ENCODE measurements at regions not wholly inside any gene's neighbourhood (a gene's known extent, or its start where the extent isn't known, plus 50 kb on each side); places are given as distances from the start of the nearest gene placed in this dataset.

DNA sequence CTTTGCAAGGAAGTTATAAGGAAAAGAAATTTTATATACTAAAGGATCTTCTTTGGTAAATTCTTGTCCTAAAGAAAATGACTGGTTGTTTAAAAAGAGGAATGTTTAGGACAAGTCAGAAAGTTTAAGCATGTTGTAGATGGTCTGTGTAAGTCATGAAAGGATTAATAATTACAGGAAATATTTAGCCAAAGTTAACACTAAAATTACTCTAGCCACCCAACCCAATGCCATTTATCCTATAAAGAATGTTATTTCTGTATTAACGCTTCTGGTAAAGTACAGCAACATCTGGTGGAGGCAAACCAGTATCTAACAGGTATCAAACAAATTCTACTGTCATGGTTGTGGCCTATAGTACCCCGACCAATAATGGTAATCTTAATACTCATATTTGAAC is 546.9 kb upstream of the PKDCC start:
- no peak for FAIRE-seq

DNA sequence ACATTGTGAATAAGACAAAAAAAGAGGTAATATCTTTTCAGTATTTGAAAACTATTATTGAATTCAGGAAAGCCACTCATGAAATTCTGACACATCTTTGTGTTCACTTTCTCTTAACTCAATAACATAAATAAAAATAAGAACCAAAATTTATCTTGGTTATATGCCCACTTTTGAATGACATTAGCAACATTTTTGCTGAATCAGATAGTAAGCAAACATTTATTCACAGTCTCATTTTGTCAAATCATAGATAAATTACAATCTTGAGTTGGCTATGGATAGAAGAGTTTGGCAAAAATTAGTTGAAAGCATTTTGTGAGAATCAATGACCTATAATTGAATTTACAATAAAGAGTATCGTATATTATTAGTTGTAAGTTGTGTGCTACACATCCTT is 545.1 kb upstream of the PKDCC start:
- FAIRE-seq: no peak

DNA sequence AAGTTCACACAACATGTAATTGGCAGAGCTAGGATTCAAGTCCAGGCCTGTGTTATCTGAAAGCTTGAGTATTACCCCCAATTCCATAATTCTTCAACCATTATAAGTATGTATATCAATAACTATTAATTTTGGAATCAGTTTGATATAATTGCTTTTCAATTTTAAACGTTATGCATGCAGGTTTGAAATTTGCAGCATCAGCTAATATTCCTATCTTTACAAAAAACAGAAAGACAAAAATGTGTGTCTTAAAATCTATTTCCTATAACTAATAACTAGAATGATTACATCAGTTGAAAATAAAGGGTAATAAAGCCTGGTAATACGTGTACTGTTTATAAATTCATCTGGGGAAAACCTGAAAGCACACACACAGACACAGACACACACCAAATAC is 543.3 kb upstream of the PKDCC start:
- no peak for FAIRE-seq

DNA sequence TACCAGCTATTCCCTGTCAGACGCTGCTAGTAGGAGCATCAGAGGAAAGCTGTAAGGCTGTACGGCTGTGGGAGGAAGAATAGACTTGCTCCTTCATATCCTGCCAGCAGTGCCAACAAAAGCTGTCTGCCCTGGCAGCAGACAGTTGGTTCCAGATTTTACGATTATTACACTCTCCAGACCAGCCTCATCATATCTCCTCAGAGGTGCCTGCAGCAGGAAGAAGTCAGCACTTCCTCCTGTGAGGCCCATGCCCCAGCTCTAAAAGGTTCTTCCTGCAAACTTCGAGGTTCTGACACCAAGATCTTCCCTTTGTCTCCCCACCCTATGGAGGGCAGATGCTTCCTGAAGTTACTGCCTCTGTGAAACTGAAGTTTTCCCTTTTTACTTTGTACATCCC is 537.7 kb upstream of the PKDCC start:
- FAIRE-seq: no peak

DNA sequence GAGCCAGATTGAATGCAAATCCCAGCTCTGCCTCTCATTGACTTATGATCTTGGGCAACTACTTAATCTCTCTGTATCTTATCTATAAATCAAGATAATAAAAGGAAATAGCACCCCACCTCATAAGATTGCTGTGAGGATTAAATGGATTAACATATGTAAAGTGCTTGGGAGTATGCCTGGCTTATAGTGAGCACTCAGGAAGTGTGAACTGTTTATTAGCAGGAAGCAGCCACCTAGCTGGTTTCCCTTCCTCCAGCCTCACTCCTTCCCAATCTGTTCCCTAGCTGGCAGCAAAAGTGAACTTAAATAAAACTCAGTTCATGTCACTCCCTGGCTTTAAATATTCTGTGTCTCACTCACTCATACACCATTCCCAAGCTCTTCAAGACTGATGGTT is 526.6 kb upstream of the PKDCC start:
- FAIRE-seq: no peak

DNA sequence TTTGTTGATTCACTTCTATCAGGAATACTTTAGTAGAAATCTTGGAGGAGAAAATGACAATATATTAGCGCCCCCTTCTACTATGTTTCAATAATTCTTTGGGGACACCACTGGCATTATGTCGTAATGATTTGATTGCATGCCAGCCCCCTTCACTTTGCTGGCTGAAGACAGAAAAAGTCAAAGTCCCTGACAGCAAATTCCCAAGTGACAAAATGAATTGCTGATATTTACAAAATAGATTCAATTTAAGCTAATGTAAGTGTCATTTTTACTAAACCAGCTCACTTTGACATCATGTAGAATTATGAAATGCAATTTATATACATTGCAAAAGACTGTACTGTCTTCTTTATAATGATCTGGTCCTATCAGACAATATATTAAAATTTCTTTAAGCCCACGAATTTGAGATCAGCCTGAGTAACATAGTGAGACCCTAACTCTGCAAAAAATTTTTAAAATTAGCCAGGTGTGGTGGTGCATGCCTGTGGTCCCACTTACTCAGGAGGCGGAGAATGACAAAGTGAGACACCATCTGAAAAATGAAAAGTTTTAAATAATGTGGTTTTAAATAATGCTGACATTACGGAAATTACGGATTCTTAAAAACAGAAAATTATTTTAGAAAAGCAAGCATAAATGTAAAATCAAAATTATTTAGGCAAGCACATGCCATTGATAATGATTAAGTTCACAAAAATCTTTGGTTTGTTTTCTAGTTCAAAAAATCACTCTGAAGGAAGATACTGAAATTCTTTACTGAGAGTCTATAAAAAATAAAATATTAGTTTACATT is 520.1 kb upstream of the PKDCC start:
- FAIRE-seq: no peak

DNA sequence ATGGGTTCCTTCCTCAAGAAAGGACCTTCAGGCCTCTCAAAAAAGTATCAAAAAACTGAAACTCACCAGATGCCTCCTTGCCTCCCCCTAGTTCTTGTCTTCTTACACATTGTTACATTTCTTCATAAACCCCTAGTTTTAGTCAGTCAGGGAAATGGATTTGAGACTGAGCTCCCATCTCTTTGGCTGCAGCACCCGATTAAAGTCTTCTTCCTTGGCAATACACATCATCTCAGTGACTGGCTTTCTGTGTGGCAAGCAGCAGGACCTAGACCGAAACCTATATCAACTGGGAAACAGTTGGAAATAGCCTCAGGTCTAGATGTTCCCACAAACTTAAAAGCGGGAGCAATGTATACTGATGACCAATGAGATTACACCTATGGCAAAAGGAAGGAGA is 512.2 kb upstream of the PKDCC start:
- FAIRE-seq: no peak

DNA sequence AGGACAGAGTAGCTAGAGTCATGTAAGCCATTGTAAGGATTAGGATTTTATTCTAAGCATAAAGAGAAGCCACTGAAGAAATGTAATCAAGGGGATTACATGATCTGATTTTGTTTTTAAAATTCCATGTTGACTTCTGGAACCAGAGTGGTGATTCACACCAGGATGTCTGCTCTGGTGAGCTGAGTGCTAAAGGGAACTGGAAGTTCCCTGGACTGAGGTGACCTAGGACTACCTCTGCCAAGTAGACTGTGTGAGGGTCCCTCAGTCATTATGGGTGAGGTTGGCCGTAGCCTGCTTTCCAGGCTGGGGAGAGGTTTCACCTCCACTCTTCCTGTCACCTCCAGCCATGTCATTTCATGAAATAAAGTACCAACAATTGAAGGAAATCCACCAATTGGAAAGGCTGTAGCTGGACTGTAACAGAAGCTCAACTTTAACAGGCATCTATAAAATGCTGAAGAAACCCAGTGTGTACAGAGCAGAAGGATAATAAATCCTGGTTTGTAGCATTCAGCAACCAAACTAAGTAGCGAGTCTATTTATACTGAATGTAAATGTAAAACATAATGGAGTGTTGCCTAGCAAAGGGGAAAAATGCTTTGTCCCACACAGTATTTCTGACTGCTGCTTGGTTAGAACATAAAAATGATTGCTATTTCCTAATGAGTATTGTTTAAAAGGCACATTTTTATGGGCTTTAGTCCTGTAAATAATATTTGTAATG is 507.4 kb upstream of the PKDCC start:
- no peak for FAIRE-seq

DNA sequence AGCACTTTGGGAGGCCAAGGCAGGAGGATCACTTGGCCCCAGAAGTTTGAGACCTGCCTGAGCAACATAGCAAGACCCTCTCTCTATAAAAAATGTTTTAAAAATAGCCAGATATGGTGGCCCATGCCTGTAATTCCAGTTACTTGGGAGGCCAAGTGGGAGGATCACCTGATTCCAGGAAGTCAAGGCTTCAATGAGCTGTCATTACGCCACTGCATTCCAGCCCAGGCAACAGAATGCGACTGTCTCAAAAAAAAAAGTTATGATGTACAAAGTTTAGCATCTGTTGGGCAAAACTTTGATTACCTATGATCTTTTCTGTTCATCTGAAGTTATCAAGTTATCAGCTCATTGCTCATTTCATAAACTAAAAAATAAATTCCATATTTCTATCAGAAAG is 504.1 kb upstream of the PKDCC start:
- FAIRE-seq: no peak

DNA sequence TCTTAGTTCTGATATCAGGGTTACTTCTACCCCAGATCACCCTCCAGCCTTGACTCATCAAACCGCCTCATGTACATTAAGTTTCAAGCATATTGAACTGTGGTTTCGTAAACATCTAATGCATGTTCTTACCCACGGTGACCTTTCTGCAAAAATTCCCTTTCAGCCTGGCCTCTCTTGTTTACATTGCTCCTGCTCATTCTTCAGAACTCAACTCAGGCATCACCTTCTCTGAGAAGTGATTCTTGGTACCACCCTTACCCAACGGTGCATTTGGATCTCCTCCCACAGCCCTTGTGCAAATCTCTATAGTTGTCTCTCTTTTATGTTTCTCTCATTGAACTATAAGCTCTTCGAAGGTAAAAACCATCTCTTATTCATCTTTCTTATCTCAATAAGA is 503.1 kb upstream of the PKDCC start:
- FAIRE-seq: no peak

DNA sequence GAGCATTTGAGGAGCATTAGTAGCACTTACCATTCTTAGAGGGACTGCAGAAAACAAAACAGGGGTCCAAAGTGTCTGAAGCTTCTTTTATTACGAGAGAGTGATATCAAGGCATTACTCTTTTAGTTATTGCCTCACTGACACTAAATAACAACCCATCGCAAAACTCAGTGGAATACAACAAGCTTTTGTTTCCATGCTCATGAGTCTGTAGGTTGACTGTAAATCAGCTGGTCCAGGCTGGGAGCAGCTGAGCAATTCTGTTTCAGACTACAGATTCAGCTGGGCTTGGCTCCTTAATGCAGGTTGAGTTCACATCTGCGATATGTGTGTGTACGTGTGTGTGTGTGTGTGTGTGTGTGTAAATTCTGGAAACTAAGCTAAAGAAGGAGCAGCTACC is 501.8 kb upstream of the PKDCC start:
- no peak for FAIRE-seq

DNA sequence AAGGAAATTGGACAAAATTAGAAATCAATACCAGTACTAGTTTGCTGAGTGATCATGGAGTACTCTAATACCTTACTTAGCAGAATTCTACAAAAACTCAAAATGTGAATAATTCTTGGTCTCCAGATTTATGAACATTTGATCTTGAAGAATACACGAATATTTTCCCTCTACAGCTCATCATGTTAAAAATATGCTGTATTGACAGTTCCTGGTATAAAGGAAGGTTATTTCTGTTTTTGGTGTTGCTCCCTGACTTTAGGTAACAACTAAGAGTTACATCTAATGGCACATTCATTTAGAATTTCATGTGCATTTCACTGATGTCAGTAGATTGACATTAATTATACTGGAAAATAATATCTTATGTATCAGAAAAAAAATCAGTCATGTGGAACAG is 479.2 kb upstream of the PKDCC start:
- FAIRE-seq: no peak

DNA sequence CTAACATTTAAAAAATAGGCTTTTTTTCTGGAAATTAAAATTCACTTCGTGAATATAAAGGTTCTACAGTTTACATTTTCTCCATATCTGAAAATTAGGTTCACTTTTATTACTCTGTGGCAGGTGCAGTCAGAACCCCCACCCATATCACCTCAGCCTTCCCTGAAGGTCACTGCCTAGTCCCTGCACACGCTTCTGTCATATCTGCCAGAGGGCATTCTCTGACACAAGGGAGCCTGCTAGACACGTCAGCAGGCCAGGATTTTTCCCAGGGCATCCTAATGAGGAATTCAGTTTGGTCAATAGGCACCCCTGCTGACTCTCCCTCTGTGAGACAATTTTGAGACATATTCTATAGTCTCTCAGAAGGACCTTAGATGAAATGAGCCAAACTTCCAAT is 475.7 kb upstream of the PKDCC start:
- FAIRE-seq: no peak

DNA sequence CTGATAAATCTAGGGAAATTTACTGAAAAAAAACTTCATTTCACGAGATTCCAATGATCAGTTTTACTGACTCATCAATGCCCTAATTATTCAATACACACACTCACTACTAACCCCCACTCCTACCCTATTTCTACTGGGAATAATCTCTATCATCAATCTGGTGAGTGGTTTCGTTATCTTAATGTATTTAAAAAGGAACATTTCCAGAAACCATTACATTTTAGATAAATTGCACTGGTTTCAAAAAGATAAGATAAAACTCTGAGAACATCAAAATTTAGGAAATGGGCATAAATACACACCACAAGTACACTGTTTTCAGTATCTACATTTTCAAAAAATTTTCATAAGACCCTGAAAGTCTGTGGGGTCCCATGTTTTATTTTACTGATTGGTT is 471.4 kb upstream of the PKDCC start:
- no peak for FAIRE-seq

DNA sequence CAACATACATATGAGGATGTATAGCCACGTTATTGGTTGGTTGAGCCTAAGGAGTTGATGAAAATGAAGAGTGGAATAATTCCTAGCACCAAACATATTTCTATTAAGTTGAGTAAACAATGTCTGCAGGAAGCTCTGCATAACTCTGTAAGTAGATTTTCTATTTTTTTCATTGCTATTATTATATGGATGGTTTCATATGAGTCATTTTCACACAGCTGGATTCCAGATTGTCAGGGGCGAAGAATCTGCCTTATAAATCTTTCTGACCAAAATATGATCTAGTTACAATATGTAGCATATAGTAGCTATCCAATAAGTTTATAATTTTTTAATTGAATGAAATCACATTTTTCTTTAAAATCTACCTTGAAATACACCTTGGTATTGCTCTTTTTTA is 468.0 kb upstream of the PKDCC start:
- no peak for FAIRE-seq

DNA sequence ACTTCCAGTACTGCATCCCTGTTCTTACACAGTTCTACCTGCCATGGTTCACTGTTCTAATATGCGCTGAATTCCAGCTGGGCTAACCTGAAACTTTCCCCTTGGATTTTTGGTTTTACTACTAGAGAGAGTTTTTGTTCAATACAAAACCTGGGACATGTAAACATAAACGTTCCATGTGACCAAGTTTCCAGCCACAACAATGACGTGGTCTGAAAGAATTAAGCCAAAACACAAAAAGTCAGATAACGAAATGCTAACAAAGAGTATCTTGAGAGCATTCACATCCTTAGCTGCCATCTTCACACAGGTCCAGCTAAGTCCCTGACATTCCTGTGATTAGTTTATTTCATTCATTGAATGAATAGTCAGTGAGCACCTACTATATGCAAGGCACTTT is 467.0 kb upstream of the PKDCC start:
- FAIRE-seq: no peak

DNA sequence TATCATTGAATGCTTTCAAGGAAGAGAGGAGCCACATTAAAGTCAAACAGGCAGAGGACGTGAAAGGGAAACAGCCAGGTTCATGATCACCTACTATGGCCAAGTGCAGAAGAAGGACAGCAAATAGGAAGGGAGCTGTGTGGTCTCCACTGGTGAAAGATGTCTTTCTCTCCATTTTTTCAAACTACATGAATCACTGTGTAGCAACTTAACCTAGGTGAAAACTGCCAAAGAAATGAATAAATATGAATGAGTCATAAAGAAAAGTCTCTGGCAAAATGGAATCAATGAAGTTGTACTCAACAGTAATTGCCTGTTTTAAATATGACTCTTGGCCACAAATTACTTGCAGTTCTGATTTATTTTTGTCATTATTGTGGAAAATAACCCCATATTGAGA is 452.6 kb upstream of the PKDCC start:
- no peak for FAIRE-seq

DNA sequence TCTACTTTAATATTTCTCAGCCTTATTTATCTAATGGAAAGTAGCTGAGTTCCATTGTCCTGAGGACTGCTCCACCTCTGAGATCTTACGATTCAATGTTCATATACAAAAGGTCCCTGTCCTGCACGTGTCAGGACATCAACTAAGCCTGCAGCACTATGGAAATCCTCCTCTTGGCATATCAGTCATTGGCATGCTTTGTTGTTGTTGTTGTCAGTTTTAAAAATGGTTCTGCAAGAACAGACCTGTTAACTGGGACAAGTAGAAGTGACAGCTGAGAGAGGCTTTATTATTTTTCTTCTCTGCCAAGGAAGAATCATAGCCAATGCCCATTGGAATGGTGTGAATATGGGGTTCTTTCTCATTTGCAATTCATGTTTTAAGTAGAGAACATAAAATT is 450.1 kb upstream of the PKDCC start:
- FAIRE-seq: no peak

DNA sequence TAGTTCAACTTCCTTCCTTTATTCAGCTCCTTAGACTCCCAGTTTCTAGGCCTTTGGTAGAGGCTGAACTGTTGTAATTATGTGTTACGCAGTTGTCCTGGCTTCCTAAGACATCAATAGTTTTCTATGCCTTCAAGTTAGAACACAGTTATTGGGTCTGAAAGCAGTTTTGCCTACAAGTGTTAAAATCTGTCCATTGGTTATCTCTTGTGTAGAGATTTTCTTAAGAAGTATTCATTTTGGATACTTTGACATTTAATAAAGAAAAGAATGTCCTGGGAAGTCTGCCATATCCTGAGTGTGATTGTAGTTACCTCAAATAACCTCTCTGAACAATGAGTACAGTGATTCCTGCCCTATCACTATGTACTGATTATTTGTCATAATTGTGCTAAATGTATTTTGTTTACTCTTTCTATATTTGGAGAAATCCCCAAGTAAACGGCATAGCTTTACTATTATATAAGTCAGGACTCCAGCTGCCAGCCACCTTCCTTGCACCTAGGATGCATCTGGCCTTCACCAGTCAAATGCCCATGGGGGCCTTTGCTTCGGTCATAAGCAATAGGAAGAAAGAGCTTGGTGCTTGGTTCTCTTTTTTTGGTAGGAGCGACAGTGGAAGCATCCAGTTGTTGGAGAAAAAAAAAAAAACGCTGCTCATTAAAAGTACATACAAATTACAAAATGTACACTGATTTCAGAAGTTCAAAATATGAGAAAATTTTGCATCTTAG is 449.5 kb upstream of the PKDCC start:
- FAIRE-seq: no peak

DNA sequence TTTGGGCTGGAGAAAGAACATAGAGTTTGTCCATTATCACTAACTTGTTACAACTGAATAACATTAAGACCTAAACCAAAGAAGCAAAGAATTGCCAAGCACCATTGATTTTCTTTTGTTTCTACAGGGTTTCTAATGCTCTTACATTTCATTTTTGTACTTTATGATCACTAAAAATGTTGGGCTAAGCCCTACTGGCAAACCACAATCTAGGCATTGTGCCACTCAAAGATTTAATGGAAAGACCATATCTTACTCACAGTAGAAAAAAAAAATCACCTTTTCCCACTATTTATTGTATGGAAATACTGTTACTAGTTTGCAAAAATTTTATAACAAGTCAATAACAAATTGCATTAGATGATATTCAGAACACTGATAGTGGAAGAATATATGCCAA is 447.4 kb upstream of the PKDCC start:
- no peak for FAIRE-seq

DNA sequence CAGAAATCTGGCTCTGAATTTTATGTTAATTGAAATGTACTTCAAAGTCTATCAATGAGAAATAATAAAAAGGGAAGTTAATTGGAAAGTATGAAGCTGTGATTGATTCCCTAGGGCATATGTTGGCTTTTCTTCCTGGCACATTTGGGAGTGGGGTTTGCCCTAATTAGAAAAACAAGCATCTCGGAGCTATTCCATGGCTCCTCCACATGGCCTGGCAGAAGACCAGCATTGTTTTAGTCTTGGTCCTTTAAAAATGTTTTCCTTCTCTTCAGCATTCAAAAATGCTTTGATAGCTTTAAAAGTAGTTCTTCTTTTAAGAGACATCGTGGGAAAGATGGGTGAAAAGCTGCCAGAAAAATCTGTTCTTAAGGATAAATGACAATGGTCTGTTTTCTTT is 445.5 kb upstream of the PKDCC start:
- FAIRE-seq: no peak

DNA sequence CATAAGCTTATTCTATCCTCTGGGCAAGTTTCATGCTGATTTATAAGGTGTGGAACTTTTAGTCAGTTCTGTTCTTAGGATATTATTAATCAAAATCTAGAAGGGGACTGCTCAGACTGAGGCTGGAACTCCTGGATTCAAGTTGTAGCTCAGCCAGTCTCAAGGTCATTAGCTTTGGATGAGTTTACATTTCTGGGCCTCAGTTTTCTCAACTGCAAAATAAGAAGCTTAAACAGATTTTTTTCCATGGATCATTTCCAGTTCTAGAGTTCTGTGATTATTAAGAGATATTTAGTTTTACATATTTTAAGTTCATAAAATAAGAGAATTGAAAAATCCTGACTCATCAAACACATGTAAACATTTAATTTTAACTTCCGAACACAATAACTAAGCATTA is 442.5 kb upstream of the PKDCC start:
- FAIRE-seq: no peak

DNA sequence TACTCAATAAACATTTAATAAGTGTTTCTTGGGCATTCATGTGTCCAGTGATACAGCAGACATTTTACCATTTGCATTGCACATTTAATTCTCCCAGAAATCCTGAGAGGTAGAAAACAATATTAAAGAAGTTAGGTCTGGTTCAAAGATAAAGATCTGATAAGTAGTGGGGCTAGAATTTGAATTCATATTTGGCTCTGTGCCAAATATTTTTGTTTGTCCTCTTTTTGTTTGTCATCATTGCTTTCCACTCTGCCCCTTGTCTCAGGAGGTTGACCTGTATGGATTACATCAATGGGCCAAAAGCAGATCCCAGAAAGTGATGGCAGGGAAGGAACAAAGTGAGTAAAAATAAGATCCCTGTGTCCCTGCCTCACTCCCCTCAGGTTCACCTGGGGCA is 441.9 kb upstream of the PKDCC start:
- no peak for FAIRE-seq

DNA sequence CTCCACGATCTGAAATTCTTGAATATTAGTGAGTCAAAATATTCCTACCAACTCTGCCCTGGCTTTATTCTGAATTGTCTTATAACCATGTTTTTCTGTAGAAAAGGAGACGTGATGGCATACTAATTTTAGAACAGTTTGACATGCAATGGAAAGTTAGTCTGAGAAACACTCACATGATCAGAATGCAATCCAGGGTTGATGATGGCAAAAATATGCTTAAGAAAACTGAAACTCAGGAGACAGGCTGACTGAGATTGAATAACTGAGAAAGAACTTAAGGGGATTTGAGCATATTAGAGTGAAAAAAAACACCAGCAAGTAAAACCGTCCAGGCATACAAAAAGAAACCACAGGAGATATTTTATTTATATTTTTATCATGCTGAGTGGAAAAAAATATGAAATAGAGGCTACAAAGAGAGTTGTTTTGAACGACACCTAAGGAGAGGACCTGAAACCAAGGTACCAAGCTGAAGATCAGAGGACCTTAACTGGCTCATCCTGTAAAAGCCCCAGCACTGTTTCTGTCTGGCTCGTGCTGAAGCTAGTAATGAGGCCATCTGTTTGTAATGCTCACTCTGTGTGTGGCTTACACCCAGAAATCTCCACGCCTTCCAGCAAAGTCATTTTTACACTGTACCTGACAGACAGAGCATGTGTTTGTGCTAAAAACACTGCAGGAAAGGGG is 437.2 kb upstream of the PKDCC start:
- no peak for FAIRE-seq
